K562 (cell line): ENCODE measurements at regions not wholly inside any gene's neighbourhood (a gene's known extent, or its start where the extent isn't known, plus 50 kb on each side); places are given as distances from the start of the nearest gene placed in this dataset.

Experiments
- ELF4 ChIP-seq: fragments of 450-650 bp; formaldehyde crosslinking; IDR thresholded peaks from 2 replicates; pipeline ENCODE4 v1.4.0; 2022; ENCODE audit warnings: missing genetic modification characterization
- POLR2AphosphoS2 ChIP-seq: IDR thresholded peaks from 2 replicates; pipeline ENCODE4 v1.6.1; 2012; ENCODE audit warnings: low read length, improper control_type of control experiment
- ZFP36 ChIP-seq: fragments of 150-350 bp; IDR thresholded peaks from 2 replicates; pipeline ENCODE4 v1.6.1; 2018; ENCODE audit warnings: low read length, low read depth; ENCODE audit not compliant: partially characterized antibody
- ZNF696 ChIP-seq: fragments of 250-450 bp; sonication (Bioruptor Pico); conservative IDR thresholded peaks from 2 replicates; pipeline ENCODE4 v1.4.0; 2020; ENCODE audit warnings: mild to moderate bottlenecking, moderate library complexity
- TF ChIP-seq, protein P1 (sequence below): sonication (generic); formaldehyde crosslinking; IDR thresholded peaks from 2 replicates; pipeline ENCODE4 v1.9.0; 2022; ENCODE audit warnings: mild to moderate bottlenecking, missing genetic modification reagents

DNA sequence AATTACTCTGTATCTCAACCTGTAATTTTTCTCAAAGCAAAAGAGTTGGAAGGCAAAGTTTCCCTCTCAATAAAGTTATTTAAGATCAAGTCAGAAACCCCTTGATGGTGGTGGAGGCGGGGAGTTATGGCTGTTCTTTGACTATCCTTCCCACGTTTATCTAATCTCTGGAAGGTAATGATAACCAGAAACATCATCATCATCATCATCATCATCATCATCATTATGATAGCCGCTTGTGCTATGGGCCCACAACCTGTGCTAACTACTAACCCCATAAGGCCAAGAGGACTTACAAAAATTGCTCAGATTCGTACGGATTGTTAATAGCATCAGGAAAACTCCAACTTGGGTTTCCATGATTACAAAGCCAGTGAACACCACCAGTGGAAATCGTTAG is 502.3 kb downstream of the SH2D4B start:
- TF ChIP-seq POLR2AphosphoS2 (no peak), ZFP36 (no peak), ELF4 (no peak), ZNF696 (CRISPR knock-in tag) (no peak)
- TF ChIP-seq, protein P1, sequence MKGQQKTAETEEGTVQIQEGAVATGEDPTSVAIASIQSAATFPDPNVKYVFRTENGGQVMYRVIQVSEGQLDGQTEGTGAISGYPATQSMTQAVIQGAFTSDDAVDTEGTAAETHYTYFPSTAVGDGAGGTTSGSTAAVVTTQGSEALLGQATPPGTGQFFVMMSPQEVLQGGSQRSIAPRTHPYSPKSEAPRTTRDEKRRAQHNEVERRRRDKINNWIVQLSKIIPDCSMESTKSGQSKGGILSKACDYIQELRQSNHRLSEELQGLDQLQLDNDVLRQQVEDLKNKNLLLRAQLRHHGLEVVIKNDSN (CRISPR knock-in tag), result no peak
